CD4-positive, alpha-beta T cell treated with Interleukin-4 for 4 hours (primary cell): ENCODE measurements at regions not wholly inside any gene's neighbourhood (a gene's known extent, or its start where the extent isn't known, plus 50 kb on each side); places are given as distances from the start of the nearest gene placed in this dataset.

Experiments
- DNase-seq: peaks from one replicate; pipeline ENCODE4 v3.0.0-alpha.2; 2020

DNA sequence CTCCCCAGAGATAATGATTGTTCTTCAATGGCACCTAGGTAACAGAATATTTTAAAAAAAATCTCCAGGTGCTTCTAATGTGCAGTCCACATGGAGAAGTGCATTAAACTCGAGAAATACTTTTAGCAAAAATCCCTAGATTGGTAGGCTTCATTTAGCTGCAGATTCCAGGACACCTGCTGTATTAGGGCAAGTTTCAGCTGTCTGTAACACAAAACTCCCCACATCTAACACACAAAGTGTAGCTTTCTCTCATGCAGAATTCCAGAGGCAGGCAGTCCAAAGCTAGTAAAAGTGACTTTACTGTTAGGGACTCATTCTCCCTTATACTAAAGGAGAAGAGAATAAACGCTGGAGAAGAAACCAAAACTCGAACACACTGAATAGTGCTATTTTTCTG is 1414.3 kb upstream of the B3GALT2 start:
- DNase-seq: no peak

DNA sequence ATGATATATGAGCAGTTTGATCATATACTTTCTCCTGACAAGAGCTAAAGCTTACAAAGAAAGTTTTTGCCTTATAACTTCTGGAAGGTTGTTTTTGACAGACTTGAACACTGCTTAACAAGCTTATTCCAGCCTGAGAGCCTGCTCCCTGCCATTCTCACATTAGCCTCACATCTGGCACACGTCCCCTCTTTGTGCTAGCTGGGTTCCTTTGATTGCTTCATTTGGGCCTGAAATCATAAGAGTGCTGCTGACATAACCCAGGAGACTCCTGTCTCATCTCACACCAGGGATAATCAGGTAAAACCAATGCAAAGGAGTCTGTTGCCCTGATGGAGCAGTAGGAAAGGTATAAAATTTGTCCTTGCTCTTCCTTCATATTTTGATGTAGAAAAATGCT is 1411.7 kb upstream of the B3GALT2 start:
- DNase-seq: no peak

DNA sequence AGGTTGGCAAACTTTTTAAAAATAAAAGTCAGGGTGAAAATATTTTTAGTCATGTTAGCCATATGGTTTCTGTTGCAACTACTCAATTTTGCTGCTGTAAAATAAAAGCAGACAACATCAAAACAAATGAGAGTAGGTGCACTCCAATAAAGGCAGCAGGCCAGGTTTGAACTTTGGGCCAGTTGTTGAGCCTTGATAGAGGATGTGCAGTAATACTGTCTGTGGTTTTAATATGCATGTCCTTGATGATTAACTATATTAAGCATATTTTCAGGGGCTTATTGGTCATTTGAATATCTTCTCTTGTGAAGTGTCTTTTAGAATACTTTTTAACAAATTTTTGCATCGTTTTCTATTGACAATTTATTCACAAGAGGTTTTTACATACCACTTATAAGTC is 1399.9 kb upstream of the B3GALT2 start:
- DNase-seq: no peak

DNA sequence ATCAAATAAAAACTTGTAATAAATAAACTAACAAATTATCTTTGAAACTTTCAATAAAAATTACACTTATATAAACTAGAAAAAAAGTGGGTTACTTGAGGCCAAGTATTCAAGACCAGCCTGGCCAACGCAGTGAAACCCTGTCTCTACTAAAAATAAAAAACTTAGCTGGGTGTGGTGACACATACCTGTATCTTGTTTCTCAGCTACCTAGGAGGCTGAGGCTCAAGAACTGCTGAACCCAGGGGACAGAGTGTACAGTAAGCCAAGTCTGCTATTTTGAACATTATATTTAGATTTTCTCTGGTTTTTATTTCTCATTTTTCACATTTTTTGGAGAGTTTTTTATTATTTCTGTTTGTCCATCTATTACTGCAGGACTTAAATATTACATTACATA is 1397.6 kb upstream of the B3GALT2 start:
- no peak for DNase-seq

DNA sequence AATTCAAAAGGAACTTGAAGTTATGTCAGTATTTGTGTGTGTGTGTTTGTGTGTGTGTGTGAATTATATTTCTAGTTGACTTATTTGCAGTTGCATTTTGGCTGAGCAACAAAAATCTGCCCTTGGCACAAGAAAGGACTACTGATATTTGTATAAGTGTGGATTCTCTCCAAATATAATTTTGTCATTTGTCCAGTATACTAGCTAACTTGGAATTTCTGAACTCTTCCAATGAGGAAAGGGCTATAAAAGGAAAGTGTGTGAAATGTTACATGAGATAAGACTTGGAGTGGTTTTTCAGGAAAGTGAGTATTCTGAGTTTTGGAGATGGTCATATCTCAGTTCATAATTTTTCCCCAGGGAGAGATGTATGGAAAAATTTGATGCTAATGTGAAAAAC is 1384.1 kb upstream of the B3GALT2 start:
- no peak for DNase-seq

GRCh38 chr1:194568610-194569009 is 1382.2 kb upstream of the B3GALT2 start:
- DNase-seq: no peak

GRCh38 chr1:194548071-194548470 is 1361.7 kb upstream of the B3GALT2 start:
- DNase-seq: no peak

DNA sequence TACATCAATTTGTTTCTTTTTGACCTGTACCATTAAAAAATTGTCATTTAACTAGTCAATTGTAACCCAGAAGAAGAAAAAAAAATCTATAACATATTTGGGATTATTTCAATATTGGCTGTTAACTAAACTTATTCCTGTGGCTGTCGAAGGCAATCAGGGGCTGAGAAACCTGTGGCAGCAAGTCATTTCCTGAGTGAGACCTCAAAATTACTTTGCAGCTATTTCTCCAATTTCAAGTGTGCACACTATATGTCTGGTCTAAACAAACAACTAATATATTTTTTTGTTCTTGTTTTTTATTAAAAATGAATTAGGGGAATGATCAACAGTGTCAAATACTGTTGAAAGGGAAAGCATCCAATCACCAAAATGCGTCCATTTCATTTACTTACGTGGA is 1357.6 kb upstream of the B3GALT2 start:
- DNase-seq: no peak

GRCh38 chr1:194538453-194538852 is 1352.0 kb upstream of the B3GALT2 start:
- no peak for DNase-seq

GRCh38 chr1:194537521-194537920 is 1351.1 kb upstream of the B3GALT2 start:
- DNase-seq: no peak

DNA sequence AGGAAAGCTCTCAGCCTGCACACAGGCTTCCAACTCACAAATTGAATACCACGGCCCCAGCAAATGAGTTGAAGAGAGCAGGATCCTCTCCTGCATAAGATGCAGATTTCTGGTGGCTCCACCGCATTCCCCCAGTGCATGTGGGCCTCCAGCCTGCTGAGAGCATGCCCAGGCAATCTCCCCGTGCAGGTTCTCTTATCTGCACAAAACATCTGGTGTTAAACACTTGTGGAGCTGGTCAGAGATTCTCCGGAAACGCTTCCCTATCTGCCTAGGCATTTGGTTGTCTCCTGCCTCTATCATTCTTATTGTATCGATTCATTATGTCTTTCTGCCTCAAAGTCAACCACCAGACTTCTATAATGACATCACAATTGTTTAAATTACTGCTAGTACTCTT is 1349.0 kb upstream of the B3GALT2 start:
- DNase-seq: no peak

DNA sequence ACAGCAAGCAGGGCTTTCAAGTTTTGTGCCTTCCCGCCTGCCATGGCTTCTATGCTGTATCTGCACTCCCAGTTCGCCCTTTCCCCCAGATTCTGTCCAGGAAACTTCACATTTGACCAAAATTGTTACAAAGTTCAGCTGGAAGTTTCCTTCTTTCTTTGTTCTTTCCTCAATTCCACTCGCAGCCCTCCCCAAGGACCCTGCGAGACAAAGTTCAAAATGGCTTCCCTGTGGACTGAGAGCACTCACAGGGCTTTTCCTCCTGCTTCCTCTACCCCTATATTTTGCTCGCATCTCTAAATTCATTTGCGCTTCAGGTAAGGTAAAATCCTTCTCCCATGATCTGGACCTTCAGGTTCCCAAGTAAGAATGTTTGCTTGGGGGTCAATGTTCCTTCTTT is 1348.4 kb upstream of the B3GALT2 start:
- DNase-seq: no peak

DNA sequence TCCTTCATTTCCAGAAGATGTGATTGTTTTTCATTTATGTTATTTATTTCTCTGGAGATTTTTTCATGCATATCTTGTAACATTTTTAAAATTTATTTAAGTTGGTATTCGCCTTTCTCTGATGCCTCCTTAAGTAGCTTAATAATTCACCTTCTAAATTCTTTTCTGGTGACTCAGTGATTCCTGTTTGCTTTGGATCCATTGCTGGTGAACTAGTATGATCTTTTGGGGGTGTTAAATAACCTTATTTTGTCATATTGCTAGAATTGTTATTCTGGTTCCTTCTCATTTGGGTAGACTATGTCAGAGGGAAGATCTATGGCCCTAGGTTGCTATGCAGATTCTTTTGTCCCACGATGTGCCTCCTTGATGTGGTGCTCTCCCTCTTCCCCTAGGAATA is 1347.2 kb upstream of the B3GALT2 start:
- DNase-seq: no peak

DNA sequence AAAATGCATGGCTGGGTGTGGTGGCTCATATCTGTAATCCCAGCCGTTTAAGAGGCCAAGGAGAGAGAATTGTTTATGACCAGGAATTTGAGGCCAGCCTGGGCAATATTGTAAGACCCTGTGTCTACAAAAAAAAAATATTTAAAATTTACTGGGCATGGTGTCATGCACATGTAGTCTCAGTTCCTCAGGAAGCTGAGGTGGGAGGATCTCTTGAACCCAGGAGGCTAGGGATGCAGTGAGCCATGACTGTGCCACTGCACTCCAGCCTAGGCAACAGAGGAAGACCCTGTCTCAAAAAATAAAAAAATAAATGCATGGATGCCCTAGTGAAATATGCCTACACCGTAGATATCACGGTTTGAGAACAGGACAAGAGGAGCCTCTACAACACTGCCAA is 1331.2 kb upstream of the B3GALT2 start:
- DNase-seq: no peak

DNA sequence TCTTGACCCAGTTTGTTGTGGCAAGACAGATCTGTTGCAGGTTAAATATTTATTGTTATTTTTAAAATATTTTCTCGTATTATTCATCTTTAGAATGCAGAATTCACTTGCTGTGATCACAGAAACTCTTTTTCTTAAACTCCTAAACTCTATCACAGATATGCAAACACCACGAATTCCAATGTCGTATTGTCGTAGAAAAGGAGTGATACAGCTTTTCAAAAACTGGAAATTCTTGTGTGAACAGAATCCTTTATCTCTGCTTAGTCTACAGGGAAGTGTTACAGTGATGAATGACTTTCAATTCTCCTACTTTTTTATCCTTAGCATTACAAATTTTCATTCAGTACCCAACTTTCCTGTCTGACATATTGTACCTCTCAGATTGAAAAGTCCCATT is 1329.5 kb upstream of the B3GALT2 start:
- DNase-seq: no peak

- no peak for DNase-seq
These were observed 1326.5 kb upstream of the B3GALT2 start for GRCh38 chr1:194512957-194513356.

DNA sequence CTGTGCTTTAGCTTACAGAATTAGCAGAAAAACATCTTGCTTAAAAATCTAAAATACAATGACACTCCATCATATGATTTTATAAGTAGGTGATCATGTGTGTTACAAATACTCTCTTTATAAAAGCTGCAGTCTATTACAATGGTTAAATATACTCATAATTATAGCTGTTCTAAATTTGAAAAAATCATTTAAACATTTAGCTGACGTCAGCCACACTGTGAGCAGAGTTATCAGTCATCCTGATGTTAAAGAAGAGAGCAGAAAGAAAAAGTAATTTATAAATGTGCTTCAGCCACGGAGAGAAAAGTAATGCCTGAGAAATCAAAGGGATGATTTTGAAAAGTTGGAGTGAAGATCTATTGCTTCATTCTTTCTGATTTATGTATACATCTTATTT is 1325.9 kb upstream of the B3GALT2 start:
- DNase-seq: no peak

DNA sequence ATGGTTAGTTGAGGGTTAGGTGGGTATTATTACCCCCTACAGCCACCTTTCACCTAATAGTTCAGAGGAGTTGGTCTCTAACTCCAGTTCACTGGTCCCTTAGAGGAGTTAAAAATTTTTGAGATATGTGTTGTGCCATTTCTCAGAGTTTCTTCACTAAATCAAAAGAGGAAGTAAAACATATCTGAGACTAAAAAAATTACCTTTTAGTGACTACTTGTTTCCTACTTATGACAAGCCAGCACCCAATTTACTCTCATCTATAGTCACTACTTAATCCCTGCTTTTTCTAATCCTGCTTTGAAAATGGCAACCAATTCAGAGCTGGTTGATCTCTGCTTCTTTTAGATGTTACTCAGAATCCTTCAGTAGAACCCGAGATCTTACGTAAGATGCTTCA is 1316.8 kb upstream of the B3GALT2 start:
- DNase-seq: no peak

DNA sequence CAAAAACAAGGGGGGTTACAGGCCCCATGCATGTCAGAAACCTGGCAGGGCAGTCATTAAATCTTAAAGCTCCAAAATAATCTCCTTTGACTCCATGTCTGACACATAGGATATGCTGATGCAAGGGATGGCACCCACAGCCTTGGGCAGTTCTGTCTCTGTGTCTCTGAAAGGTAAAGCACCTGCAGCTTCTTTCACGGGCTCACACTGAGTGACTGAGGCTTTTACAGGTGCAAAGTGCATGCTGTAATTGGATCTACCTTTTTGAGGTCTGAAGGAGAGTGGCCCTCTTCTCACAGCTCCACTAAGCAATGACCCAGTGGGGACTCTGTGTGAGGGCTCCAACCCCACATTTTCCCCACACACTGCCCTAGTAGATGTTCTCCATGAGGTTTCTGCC is 1309.0 kb upstream of the B3GALT2 start:
- DNase-seq: no peak

DNA sequence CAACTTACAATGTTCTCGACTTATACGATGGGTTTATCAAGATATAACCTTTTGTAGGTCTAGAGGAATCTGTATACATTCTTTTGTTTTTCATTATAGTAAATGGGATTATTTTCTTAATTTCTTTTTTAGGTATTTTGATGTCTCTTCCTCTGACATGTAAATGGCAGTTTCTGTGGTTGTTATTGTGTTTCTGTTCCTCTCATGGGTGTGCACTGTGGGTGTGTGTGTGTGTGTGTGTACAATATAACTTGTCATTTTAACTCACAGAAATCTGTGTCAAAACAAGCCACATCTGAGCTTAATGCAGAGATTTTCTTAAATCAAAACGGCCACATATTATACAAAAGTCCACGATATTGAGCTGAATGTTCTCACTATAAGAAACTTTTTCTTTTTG is 1300.8 kb upstream of the B3GALT2 start:
- no peak for DNase-seq

- no peak for DNase-seq
These were observed 1299.0 kb upstream of the B3GALT2 start for GRCh38 chr1:194485432-194485831.

DNA sequence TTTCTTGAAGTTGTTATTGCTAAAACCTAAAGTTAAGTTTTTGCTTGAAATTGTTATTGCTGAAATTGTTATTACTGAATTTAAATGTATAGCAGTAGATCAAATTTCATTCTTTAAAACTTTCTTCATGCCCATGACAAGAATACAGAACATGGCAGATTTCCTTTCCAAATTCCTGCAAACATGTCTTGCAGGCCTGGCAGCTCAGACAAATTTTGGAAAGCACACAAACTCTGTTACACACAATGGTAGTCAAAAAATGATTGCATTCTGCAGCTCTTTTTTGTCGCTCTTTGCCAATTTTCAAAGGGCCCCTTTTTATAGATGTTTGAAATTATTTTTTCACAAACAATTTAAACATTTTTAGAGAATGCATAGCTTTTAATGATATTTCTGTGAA is 1292.3 kb upstream of the B3GALT2 start:
- no peak for DNase-seq

DNA sequence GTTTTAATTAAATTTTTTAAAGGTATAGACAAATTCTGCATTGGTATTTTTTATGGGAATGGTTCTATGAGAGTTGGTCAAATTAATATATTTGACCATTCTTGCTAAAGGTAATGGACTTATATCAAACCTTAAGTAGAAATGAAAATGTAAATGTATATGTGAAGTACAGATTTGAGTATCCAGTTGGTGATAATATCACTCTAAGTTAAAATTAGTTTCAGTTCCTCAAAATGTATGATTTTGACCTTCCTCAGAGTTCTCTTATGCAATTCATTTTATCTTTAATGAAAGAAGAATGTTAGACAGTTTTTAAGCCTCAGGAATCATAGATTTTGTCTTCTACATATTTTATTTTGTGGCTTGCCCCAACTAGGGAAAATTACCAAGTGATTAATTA is 1291.5 kb upstream of the B3GALT2 start:
- DNase-seq: no peak

DNA sequence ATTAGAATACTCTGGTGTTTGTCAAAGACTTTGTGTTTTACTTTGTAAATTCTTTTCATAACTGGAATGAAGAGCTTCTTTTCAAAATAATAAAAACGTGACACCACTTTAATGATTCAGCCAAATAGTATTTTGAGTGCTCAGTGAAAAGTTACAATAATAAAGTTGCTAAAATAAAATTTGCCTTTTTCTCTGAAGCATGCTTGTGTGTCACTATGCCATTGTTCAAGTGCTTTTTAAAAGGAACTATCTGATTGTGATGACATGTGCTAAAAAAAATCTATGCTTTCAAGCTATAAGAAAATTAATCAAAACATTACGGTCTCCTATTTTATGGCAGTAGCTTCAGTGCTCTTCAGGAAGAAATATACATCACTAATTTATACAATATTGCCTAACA is 1290.5 kb upstream of the B3GALT2 start:
- DNase-seq: no peak

DNA sequence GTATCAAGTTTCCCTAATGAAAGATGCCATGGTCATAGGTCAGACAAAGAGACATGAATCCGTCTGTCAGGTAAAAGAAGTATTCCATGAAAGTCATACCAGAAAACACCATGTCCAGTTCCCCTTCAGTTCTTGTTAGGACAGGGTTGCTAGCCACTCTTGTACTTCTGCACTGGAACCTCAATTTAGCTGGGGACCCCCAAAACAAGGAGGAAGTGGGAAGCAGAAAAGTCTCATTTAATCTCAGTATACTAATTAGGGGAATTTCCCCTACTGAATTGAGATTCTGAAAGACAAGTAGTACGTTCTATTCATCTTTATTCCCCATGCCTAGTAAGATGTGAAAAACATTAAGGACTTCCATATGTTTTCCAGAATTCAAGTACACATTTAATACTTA is 1289.9 kb upstream of the B3GALT2 start:
- no peak for DNase-seq

- DNase-seq: no peak
These were observed 1288.3 kb upstream of the B3GALT2 start for GRCh38 chr1:194474701-194475100.
